DOHH2 (cell line): ENCODE measurements at regions not wholly inside any gene's neighbourhood (a gene's known extent, or its start where the extent isn't known, plus 50 kb on each side); places are given as distances from the start of the nearest gene placed in this dataset.

ENCODE experiments used
- H3F3A ChIP-seq: fragments of 200-600 bp; sonication (generic), shearing (Covaris generic); 2 replicates; pipeline ENCODE4 v1.6.0; 2016; ENCODE audit warnings: antibody characterized with exemption, mild to moderate bottlenecking; ENCODE audit not compliant: control insufficient read depth, insufficient read depth
- H3K27ac ChIP-seq: fragments of 200-600 bp; sonication (generic); 2 replicates; pipeline ENCODE4 v1.5.1; 2014; ENCODE audit warnings: low read depth, mild to moderate bottlenecking, low read length, moderate library complexity
- H3K27me3 ChIP-seq: fragments of 200-600 bp; sonication (generic); 2 replicates; pipeline ENCODE4 v1.6.1; 2014; ENCODE audit warnings: mild to moderate bottlenecking, low read length, mixed read lengths; ENCODE audit not compliant: control insufficient read depth
- H3K36me3 ChIP-seq: fragments of 200-600 bp; sonication (generic); 2 replicates; pipeline ENCODE4 v1.6.1; 2014; ENCODE audit warnings: mild to moderate bottlenecking, low read length, moderate library complexity, mixed read lengths; ENCODE audit not compliant: control insufficient read depth
- H3K4me1 ChIP-seq: fragments of 200-600 bp; sonication (generic); 2 replicates; pipeline ENCODE4 v1.6.1; 2014; ENCODE audit warnings: mild to moderate bottlenecking, low read length, mixed read lengths; ENCODE audit not compliant: control insufficient read depth
- H3K4me2 ChIP-seq: fragments of 200-600 bp; sonication (generic); 2 replicates; pipeline ENCODE4 v1.6.0; 2014; ENCODE audit warnings: mild to moderate bottlenecking, low read length, moderate library complexity
- H3K4me3 ChIP-seq: fragments of 200-600 bp; sonication (generic); 2 replicates; pipeline ENCODE4 v1.5.1; 2014; ENCODE audit warnings: mild to moderate bottlenecking, low read length, mixed read lengths
- H3K79me2 ChIP-seq: fragments of 200-600 bp; sonication (generic); 2 replicates; pipeline ENCODE4 v1.6.1; 2014; ENCODE audit warnings: mild to moderate bottlenecking, low read length, mixed read lengths; ENCODE audit not compliant: control insufficient read depth
- H3K9me2 ChIP-seq: fragments of 200-600 bp; sonication (generic); replicated peaks from 2 replicates; pipeline ENCODE4 v1.6.1; 2014; ENCODE audit warnings: mild to moderate bottlenecking, low read length, mixed read lengths; ENCODE audit not compliant: control insufficient read depth
- H3K9me3 ChIP-seq: fragments of 200-600 bp; sonication (generic); 2 replicates; pipeline ENCODE4 v1.6.1; 2014; ENCODE audit warnings: antibody characterized with exemption, low read length, mixed read lengths; ENCODE audit not compliant: control insufficient read depth, insufficient read depth
- H4K20me1 ChIP-seq: fragments of 200-600 bp; sonication (generic); 2 replicates; pipeline ENCODE4 v1.6.0; 2014; ENCODE audit warnings: low read depth, mild to moderate bottlenecking, antibody characterized with exemption, low read length, moderate library complexity; ENCODE audit not compliant: control insufficient read depth, insufficient read depth
- EZH2phosphoT487 ChIP-seq: fragments of 200-600 bp; sonication (generic); IDR thresholded peaks from 2 replicates; pipeline ENCODE4 v1.6.1; 2017; ENCODE audit warnings: borderline replicate concordance, mild to moderate bottlenecking, antibody characterized with exemption, low read length, moderate library complexity, mixed read lengths
- TF ChIP-seq, protein P1 (sequence below): fragments of 200-600 bp; sonication (generic); IDR thresholded peaks from one replicate; pipeline ENCODE4 v1.5.1; 2014; ENCODE audit warnings: antibody characterized with exemption, mild to moderate bottlenecking, low read depth, low read length; ENCODE audit not compliant: poor library complexity, severe bottlenecking

DNA sequence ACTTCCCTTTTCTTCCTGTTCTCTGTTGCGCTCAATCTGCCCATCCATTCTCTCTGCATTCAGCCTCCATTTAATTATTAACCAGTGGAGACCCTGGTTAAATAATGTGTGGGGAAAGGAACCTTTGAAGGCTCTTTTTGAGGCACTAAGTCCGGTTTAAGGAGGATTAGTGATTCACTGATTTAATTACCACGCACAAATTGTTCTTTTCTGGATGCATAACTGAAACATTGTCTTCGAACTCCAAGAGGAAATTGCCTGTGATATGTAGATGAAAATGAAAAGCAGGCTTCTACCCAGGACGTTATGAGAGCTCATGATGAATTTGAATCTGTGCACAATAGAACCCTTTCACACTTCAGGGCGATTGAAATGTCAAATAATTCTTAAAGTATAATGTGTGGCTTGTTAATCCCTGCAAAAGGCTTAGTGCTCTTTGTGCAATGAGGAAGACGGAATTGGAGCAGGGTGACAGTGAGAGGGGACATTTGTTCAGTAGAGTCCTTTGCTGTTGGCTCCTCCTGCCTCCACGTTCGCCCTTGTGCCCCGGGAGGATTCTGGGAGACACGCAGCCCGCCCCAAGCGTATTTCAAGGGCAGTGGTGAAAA lies 51.1 kb upstream of the ZNF236 start:
- Histone ChIP-seq H3K36me3 (no peaks in the 10 kb centered on the region), H3K4me3 (no peak overlapping the region), H3K27me3 (no peaks in the 10 kb centered on the region), H3K9me2 (no peaks in the 10 kb centered on the region; the same call in 1 of the 2 replicates), H4K20me1 (no peaks in the 10 kb centered on the region), H3K79me2 (no peaks in the 10 kb centered on the region), H3F3A (no peaks in the 10 kb centered on the region), H3K27ac (no peak overlapping the region), H3K4me2 (no peak overlapping the region), H3K4me1 (no peaks in the 10 kb centered on the region), H3K9me3 (no peaks in the 10 kb centered on the region; the same call in 1 of the 2 replicates)
- TF ChIP-seq, protein P1, sequence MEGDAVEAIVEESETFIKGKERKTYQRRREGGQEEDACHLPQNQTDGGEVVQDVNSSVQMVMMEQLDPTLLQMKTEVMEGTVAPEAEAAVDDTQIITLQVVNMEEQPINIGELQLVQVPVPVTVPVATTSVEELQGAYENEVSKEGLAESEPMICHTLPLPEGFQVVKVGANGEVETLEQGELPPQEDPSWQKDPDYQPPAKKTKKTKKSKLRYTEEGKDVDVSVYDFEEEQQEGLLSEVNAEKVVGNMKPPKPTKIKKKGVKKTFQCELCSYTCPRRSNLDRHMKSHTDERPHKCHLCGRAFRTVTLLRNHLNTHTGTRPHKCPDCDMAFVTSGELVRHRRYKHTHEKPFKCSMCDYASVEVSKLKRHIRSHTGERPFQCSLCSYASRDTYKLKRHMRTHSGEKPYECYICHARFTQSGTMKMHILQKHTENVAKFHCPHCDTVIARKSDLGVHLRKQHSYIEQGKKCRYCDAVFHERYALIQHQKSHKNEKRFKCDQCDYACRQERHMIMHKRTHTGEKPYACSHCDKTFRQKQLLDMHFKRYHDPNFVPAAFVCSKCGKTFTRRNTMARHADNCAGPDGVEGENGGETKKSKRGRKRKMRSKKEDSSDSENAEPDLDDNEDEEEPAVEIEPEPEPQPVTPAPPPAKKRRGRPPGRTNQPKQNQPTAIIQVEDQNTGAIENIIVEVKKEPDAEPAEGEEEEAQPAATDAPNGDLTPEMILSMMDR, result no peak
- no peak for TF ChIP-seq EZH2phosphoT487

DNA sequence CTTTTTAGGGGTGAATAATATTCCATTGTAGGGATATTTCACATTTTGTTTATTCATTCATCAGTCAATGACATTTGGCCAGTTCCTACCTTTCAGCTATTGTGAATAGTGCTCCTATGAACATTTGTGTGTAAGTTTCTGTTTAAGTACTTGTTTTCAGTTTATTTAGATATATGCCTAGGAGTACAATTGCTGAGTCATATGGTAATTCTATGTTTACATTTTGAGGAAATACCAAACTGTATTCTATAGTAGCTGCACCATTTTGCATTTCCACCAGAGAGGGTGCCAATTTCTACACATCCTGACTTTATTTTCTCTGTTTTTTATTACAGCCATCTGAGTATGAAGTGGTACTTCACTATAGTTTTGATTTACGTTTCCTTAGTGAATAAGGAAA lies 54.4 kb upstream of the ZNF236 start:
- Histone ChIP-seq H3F3A (no peaks in the 10 kb centered on the region), H3K4me3 (no peak overlapping the region), H3K9me2 (no peaks in the 10 kb centered on the region; the same call in 1 of the 2 replicates), H3K79me2 (no peaks in the 10 kb centered on the region), H3K9me3 (no peaks in the 10 kb centered on the region; the same call in 1 of the 2 replicates), H3K4me2 (no peak overlapping the region), H3K4me1 (no peaks in the 10 kb centered on the region), H3K27ac (no peak overlapping the region), H3K36me3 (no peaks in the 10 kb centered on the region), H3K27me3 (no peaks in the 10 kb centered on the region), H4K20me1 (no peaks in the 10 kb centered on the region)
- no peak for TF ChIP-seq EZH2phosphoT487
- TF ChIP-seq, protein P1, result no peak

DNA sequence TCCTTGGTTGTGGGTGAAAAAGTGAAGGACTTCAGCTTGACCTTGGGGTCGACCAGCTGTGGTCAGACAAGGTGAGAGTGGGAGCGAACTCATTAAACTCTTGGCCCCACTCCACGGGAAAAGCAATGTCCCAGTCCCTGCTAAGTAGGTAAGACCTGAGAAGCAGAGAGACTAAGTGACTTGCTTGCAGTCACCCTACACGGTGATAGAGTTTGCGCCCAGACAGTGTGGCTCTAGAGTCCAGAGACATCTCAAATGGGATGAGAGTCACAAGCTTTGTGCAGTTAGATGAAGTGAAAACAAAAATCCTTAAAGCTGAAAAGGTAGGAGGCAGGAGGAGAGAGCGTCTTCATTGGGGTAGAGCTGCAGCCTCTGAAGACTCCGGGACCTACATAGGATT lies 55.9 kb upstream of the ZNF236 start:
- H3K36me3 ChIP-seq, result no peaks in the 10 kb centered on the region
- H4K20me1 ChIP-seq, result no peaks in the 10 kb centered on the region
- H3K27me3 ChIP-seq, result no peaks in the 10 kb centered on the region
- H3K4me3 ChIP-seq, result no peak overlapping the region
- H3K4me2 ChIP-seq, result no peak overlapping the region
- H3K27ac ChIP-seq, result no peak overlapping the region
- H3K4me1 ChIP-seq, result no peaks in the 10 kb centered on the region
- H3K9me2 ChIP-seq, result no peaks in the 10 kb centered on the region; the same call in 1 of the 2 replicates
- H3K9me3 ChIP-seq, result no peaks in the 10 kb centered on the region; the same call in 1 of the 2 replicates
- TF ChIP-seq, protein P1, result no peak
- no peak for TF ChIP-seq EZH2phosphoT487
- no peaks in the 10 kb centered on the region for H3K79me2 ChIP-seq
- H3F3A ChIP-seq, result no peaks in the 10 kb centered on the region
